ENCODE measurements at regions not wholly inside any gene's neighbourhood (a gene's known extent, or its start where the extent isn't known, plus 50 kb on each side); places are given as distances from the start of the nearest gene placed in this dataset.
"Not testable (repeated sequence)": the region's sequence is repeated elsewhere in the genome, so short reads cannot be mapped to it uniquely, and the experiment has no call there.

DNA sequence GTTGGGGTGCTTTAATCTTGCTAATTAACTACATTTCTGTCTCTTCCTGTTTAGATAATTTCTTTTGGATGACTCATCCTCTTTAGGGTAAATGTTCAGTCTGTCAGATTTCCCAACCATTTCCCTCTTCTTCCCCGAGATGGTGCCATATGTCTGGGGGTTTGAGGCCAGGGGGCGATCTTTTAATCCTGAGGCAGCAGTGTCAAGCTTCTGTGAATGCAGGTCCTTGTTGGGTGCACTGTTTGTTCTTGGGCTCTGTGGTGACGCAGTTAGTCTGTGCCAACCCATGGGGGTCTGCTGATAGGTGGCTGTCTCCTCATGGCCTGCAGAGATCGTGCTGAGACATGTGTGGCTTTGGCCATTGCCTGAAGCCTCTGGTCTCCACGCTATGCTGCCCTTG lies 420.4 kb downstream of the NDFIP2 start:
- DNase-seq (ENCODE audit: low read depth) = no peak
- H3K4me3 ChIP-seq (ENCODE audit: low read depth, low read length) = no peak overlapping the region
- TF ChIP-seq CTCF (conservative IDR thresholded peaks at IDR 0.05; ENCODE audit: low read depth, low read length) = no peak

GRCh38 chr13:79900356-79900755 lies 419.4 kb downstream of the NDFIP2 start:
- TF ChIP-seq CTCF (conservative IDR thresholded peaks at IDR 0.05; ENCODE audit: low read depth, low read length) = no peak
- no peak overlapping the region for H3K4me3 ChIP-seq (ENCODE audit: low read depth, low read length)
- DNase-seq (ENCODE audit: low read depth) = no peak

GRCh38 chr13:79898996-79899395 lies 418.0 kb downstream of the NDFIP2 start:
- TF ChIP-seq CTCF (conservative IDR thresholded peaks at IDR 0.05; ENCODE audit: low read depth, low read length) = no peak
- H3K4me3 ChIP-seq (ENCODE audit: low read depth, low read length) = no peak overlapping the region
- no peak for DNase-seq (ENCODE audit: low read depth)

- no peak overlapping the region for H3K4me3 ChIP-seq (ENCODE audit: low read depth, low read length)
- no peak for DNase-seq (ENCODE audit: low read depth)
- TF ChIP-seq CTCF (conservative IDR thresholded peaks at IDR 0.05; ENCODE audit: low read depth, low read length) = no peak
These were observed 417.4 kb downstream of the NDFIP2 start for GRCh38 chr13:79898202-79898826.

- TF ChIP-seq CTCF (conservative IDR thresholded peaks at IDR 0.05; ENCODE audit: low read depth, low read length) = no peak
- DNase-seq (ENCODE audit: low read depth) = no peak
These were observed 415.9 kb downstream of the NDFIP2 start for GRCh38 chr13:79896851-79897250.

GRCh38 chr13:79895416-79895815 lies 414.5 kb downstream of the NDFIP2 start:
- TF ChIP-seq CTCF (conservative IDR thresholded peaks at IDR 0.05; ENCODE audit: low read depth, low read length) = no peak
- DNase-seq (ENCODE audit: low read depth) = no peak
- no peak overlapping the region for H3K4me3 ChIP-seq (ENCODE audit: low read depth, low read length)

More at GRCh38 chr13:79896851-79897250, 415.9 kb downstream of the NDFIP2 start:
- no peak overlapping the region for H3K4me3 ChIP-seq (ENCODE audit: low read depth, low read length)

- not testable (repeated sequence) for H3K4me3 ChIP-seq (ENCODE audit: low read depth, low read length); DNase-seq (ENCODE audit: low read depth)
These were observed 406.3 kb downstream of the NDFIP2 start for GRCh38 chr13:79887278-79887677.

All from epithelial cell of proximal tubule (primary cell).